Fibroblast of pulmonary artery (primary cell): ENCODE measurements at regions not wholly inside any gene's neighbourhood (a gene's known extent, or its start where the extent isn't known, plus 50 kb on each side); places are given as distances from the start of the nearest gene placed in this dataset.
"Not testable (repeated sequence)": the region's sequence is repeated elsewhere in the genome, so short reads cannot be mapped to it uniquely, and the experiment has no call there.

Experiments
- DNase-seq: peaks from one replicate; pipeline ENCODE4 v3.0.0-alpha.2; 2010; ENCODE audit warnings: low read depth
- H3K4me3 ChIP-seq: replicated peaks from 2 replicates; pipeline ENCODE4 v1.5.1; 2011; ENCODE audit warnings: low read depth, mild to moderate bottlenecking, control low read depth, low read length, moderate library complexity
- TF ChIP-seq, protein P1 (sequence below): IDR thresholded peaks from 2 replicates; pipeline ENCODE4 v1.5.1; 2011; ENCODE audit warnings: mild to moderate bottlenecking, control low read depth, low read length, inconsistent platforms; ENCODE audit errors: missing control alignments

DNA sequence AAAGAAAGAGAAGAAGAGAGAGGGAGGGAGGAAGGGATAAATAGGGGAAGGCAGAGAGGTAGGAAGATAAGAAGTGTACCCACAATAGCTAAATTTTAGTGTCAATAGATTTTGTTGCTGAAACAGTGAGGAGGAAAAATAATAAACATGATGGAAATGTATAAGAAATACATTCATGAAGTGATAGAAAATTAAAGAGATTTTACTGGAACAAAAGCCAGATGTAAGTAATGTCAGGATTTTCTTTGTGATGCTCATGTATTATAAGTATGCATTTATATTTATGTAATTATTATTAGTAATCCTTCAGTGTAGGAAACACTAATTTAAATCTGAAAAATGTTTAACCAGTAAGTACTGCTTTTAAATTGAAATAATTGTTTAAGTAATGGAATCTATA is 1125.2 kb upstream of the FANCL start:
- TF ChIP-seq, protein P1, sequence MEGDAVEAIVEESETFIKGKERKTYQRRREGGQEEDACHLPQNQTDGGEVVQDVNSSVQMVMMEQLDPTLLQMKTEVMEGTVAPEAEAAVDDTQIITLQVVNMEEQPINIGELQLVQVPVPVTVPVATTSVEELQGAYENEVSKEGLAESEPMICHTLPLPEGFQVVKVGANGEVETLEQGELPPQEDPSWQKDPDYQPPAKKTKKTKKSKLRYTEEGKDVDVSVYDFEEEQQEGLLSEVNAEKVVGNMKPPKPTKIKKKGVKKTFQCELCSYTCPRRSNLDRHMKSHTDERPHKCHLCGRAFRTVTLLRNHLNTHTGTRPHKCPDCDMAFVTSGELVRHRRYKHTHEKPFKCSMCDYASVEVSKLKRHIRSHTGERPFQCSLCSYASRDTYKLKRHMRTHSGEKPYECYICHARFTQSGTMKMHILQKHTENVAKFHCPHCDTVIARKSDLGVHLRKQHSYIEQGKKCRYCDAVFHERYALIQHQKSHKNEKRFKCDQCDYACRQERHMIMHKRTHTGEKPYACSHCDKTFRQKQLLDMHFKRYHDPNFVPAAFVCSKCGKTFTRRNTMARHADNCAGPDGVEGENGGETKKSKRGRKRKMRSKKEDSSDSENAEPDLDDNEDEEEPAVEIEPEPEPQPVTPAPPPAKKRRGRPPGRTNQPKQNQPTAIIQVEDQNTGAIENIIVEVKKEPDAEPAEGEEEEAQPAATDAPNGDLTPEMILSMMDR: no peak
- no peak for DNase-seq
- no peak overlapping the region for H3K4me3 ChIP-seq

DNA sequence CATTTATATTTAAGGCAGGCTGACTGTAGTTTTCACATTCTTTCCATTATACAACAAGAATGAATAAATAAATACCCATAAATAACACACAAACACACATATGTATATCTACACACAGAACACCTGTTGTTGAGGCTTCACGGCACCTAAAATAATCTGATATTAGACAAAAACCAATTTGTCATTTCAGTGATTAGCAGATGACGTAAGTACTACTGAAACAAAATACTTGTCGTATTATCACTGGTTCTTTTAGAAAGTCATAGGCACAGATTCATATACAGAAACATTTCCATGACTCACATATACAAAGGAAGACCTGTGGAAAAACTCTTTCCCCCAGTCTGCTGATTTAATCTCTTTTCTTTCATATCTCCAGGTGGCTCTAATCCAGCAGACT is 1113.4 kb upstream of the FANCL start:
- no peak overlapping the region for H3K4me3 ChIP-seq
- TF ChIP-seq, protein P1: no peak
- DNase-seq: no peak

DNA sequence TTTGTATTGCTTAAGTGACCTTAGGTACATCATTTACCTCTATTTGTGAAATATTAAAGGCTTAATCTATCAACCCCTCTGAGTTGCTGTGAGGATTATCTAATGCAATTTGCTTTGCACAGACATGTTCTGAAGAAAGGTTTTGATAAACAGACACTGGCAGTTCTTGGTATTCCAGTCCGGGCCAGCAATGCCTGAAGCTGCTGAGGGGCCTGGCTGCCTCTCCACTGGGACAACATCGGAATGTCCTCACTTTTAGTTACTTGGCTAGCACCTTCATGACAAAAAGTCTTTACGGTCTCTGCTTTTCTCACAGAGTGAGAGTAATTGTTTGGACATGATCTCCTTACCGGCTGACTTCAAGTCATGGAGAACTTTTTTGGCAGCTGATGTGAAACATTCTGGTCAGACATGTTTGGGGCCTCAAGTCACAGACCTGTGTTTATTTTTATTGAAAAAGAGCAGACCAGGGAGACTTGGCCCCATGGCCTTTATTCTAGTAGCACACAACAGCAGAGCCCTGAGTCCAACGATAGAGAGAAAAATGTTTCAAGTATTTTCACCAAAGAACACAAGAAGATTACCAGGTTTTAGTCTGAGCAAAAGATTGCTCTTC is 1112.3 kb upstream of the FANCL start:
- H3K4me3 ChIP-seq: no peak overlapping the region
- TF ChIP-seq, protein P1: no peak
- DNase-seq: no peak

DNA sequence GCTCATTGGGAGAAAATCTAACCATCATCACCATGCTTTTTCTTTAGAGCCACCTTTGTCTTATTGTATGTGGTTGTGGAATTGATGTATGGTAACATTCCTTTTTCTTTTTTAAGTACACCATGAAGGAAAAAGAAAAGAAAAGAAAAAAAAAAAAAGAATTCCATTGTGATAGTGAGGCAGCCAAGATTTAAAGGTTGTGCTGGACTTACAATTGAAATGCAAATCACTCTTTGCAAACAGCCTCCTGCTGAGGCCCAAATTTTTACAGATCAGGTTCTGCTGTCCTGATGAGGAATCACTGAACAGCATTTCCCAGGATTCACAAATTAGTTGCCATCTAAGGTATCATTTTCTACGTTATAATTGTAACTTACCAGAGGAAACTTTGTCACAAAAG is 1101.0 kb upstream of the FANCL start:
- TF ChIP-seq, protein P1: no peak
- DNase-seq: no peak
- H3K4me3 ChIP-seq: no peak overlapping the region

DNA sequence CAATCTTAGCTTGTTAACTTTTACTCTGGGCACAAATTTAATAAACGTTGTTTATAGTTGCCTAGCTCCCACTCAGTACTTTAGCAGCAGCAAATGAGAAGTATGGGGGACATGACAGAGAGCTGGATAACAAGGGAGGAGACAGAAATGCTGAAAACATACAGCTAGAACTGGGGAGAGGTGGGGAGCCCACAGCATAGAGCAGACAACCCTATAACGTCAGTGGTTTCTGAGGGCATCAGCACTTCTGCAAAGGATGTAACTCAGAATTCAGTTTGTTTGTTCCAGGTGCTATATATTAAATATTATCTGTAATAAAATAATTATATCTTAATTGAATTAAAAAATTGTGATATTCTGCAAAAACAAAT is 1098.7 kb upstream of the FANCL start:
- no peak for DNase-seq
- H3K4me3 ChIP-seq: no peak overlapping the region
- TF ChIP-seq, protein P1: no peak

DNA sequence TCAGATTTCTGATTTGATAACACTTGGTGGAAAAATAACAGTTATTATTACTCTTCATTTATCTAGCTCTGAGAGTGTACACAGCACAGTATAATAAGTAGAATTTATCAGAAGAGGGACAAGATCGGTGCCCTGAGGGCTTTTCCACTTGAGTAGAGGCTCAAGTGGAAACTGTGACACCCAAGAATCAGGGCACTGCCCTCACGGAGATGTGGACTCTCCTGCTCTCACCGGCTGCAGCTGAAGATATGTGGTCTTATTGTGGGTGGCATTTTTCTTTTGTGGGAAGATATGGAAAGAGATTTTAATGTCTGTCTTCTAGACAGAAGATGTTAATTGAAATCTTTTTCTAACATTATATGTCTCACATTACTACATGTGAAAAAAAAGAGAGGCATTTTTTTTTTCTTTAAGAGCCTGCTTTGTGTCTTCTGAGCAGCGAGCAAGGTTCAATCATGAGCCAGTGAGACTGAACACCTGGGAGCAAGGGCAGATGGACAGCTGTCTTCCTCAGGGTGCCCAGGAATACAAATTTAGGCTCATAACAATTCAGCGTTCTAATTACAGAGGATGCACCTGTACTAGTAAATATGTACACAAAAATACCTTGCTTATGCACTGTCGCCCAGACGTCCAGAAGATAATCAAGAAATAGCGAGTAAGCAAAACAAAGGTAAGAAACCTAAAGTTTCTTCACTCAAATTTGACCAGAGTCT is 1098.2 kb upstream of the FANCL start:
- H3K4me3 ChIP-seq: no peak overlapping the region
- TF ChIP-seq, protein P1: no peak
- no peak for DNase-seq

DNA sequence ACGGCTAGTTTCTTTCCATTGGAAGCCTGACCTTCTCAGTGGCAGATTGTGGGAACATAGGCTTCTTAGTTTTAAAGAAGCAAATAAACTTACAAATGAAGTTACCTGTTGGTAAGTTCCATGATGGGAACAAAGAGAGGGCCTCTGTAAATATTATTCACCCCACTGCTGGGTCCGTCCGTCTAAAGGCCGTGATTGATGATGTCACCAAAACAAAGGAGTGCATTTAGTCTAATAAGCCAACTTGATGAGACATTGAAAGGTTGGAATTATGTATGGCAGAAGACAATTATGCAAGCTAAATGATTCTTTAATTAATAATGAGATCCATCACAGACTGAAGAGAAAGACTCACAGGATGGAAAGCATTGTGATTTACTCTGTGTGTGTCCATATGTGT is 1091.9 kb upstream of the FANCL start:
- no peak overlapping the region for H3K4me3 ChIP-seq
- no peak for DNase-seq
- TF ChIP-seq, protein P1: no peak

DNA sequence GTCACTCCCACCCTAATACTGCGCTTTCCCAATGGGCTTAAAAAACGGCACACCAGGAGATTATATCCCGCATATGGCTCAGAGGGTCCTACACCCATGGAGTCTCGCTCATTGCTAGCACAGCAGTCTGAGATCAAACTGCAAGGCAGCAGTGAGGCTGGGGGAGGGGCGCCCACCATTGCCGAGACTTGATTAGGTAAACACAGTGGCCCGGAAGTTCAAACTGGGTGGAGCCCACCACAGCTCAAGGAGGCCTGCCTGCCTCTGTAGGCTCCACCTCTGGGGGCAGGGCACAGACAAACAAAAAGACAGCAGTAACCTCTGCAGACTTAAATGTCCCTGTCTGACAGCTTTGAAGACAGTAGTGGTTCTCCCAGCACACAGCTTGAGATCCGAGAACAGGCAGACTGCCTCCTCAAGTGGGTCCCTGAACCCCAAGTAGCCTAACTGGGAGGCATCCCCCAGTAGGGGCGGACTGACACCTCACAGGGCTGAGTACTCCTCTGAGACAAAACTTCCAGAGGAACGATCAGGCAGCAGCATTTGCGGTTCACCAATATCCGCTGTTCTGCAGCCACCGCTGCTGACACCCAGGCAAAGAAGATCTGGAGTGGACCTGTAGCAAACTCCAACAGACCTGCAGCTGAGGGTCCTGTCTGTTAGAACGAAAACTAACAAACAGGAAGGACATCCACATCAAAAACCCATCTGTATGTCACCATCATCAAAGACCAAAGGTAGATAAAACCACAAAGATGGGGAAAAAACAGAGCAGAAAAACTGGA is 1085.6 kb upstream of the FANCL start:
- not testable (repeated sequence) for DNase-seq

More for the DNA sequence above, 1085.6 kb upstream of the FANCL start:
- H3K4me3 ChIP-seq: not testable (repeated sequence)
